GM19397 (cell line): ENCODE measurements at regions not wholly inside any gene's neighbourhood (a gene's known extent, or its start where the extent isn't known, plus 50 kb on each side); places are given as distances from the start of the nearest gene placed in this dataset.
"Not testable (repeated sequence)": the region's sequence is repeated elsewhere in the genome, so short reads cannot be mapped to it uniquely, and the experiment has no call there.

Experiments used
- ATAC-seq: cut with Tn5 transposase; IDR thresholded peaks from one replicate; pipeline ENCODE4 v1.9.1; 2021; ENCODE audit warnings: mild to moderate bottlenecking, moderate library complexity; ENCODE audit not compliant: unreplicated experiment

GRCh38 chr11:116667318-116667717 is 105.5 kb downstream of the BUD13 start:
- not testable (repeated sequence) for ATAC-seq

- not testable (repeated sequence) for ATAC-seq
Observed at GRCh38 chr11:116666673-116667249, 106.0 kb downstream of the BUD13 start.

GRCh38 chr11:116665523-116665922 is 107.3 kb downstream of the BUD13 start:
- ATAC-seq: no peak

GRCh38 chr11:116661056-116661455 is 111.7 kb downstream of the BUD13 start:
- ATAC-seq: no peak

GRCh38 chr11:116660011-116660410 is 112.8 kb downstream of the BUD13 start:
- ATAC-seq: no peak

- no peak for ATAC-seq
Observed at GRCh38 chr11:116658876-116659535, 113.8 kb downstream of the BUD13 start.

- ATAC-seq: no peak
Observed at GRCh38 chr11:116657842-116658825, 114.7 kb downstream of the BUD13 start.

GRCh38 chr11:116656011-116656410 is 116.8 kb downstream of the BUD13 start:
- no peak for ATAC-seq

GRCh38 chr11:116654526-116654925 is 118.3 kb downstream of the BUD13 start:
- no peak for ATAC-seq

- ATAC-seq: no peak
Observed at GRCh38 chr11:116653206-116653605, 119.6 kb downstream of the BUD13 start.

- no peak for ATAC-seq
Observed at GRCh38 chr11:116651737-116652237, 121.0 kb downstream of the BUD13 start.

- ATAC-seq: no peak
Observed at GRCh38 chr11:116651098-116651736, 121.6 kb downstream of the BUD13 start.

GRCh38 chr11:116650052-116650451 is 122.7 kb downstream of the BUD13 start:
- ATAC-seq: no peak

GRCh38 chr11:116649268-116649667 is 123.5 kb downstream of the BUD13 start:
- ATAC-seq: no peak

- no peak for ATAC-seq
Observed at GRCh38 chr11:116648247-116649174, 124.3 kb downstream of the BUD13 start.

- no peak for ATAC-seq
Observed at GRCh38 chr11:116647305-116648080, 125.3 kb downstream of the BUD13 start.

- no peak for ATAC-seq
Observed at GRCh38 chr11:116646191-116646590, 126.6 kb downstream of the BUD13 start.

GRCh38 chr11:116644941-116645305 is 127.9 kb downstream of the BUD13 start:
- ATAC-seq: no peak
